Vagina (tissue), 2 donors: ENCODE measurements at regions not wholly inside any gene's neighbourhood (a gene's known extent, or its start where the extent isn't known, plus 50 kb on each side); places are given as distances from the start of the nearest gene placed in this dataset.

Experiments used
- CTCF ChIP-seq, 3 experiments: fragments of 450-650 bp in 2 of 3; fragments of 200-600 bp in 1 of 3; sonication (generic) in 1 of 3; IDR thresholded peaks; one replicate each; pipeline ENCODE4 v1.5.1; 2017 to 2019; ENCODE audit warnings: antibody characterized with exemption in 3 of 3, mild to moderate bottlenecking in 2 of 3, moderate library complexity in 2 of 3
- POLR2A ChIP-seq, 2 donors: fragments of 450-650 bp; IDR thresholded peaks; one replicate each; pipeline ENCODE4 v1.6.1; 2017; ENCODE audit warnings: antibody characterized with exemption in 2 of 2, mild to moderate bottlenecking in 2 of 2, moderate library complexity in 2 of 2

- TF ChIP-seq CTCF (IDR thresholded peaks at IDR 0.05), result no peak
- no peak for TF ChIP-seq POLR2A (IDR thresholded peaks at IDR 0.05)
Observed at GRCh38 chr11:38819981-38820380, 2221.9 kb upstream of the RAG2 start.
